ENCODE measurements at regions not wholly inside any gene's neighbourhood (a gene's known extent, or its start where the extent isn't known, plus 50 kb on each side); places are given as distances from the start of the nearest gene placed in this dataset.

- TF ChIP-seq TBL1XR1 (IDR thresholded peaks at IDR 0.05; ENCODE audit: low read depth, low read length) (no peak), ZNF384 (IDR thresholded peaks at IDR 0.05; ENCODE audit: borderline replicate concordance, low read depth, low read length) (no peak), SIN3A (IDR thresholded peaks at IDR 0.05; ENCODE audit: low read depth, low read length) (no peak)
Observed at GRCh38 chr10:9060314-9060713, 1005.8 kb downstream of the GATA3 start (continued).

DNA sequence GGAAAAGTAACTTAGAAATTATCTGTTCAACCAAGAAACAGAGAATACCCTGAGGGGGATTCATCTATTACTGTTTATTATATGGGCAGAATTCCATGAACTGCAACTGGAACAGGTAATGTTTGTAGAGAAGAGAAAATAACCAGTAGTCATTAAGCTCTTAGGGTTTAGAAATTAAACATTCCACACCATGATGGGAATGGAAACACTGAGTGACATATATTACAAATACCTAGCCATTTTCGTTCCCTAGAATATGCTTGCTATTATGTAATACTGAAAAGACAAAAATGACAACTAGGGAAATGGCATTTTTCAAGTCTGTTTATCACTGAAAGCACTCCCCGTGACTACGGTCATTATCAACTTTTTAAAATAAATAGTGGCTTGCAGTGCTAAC lies 1007.4 kb downstream of the GATA3 start:
- H3K27ac ChIP-seq (ENCODE audit: control insufficient read depth, insufficient read depth) = no peak overlapping the region
- H3K9me3 ChIP-seq (replicated peaks; ENCODE audit: control insufficient read depth, insufficient read depth, low read length) = no peaks in the 10 kb centered on the region
- in situ Hi-C loops (cut with MboI) (no loop called here), intact Hi-C loops (cut with micrococcal nuclease; ENCODE audit: unreplicated experiment) (no loop called here)
- ChIA-PET RAD21 (ENCODE audit: unreplicated experiment) (no interaction called here), SMC1A (ENCODE audit: uncharacterized antibody, unreplicated experiment) (no interaction called here), CTCF (no interaction called here), POLR2A (no interaction called here)
- no peak overlapping the region for H3K4me3 ChIP-seq
- H3K4me1 ChIP-seq (ENCODE audit: control insufficient read depth, insufficient read depth, low read length) = no peaks in the 10 kb centered on the region
- H4K20me1 ChIP-seq (ENCODE audit: control insufficient read depth, insufficient read depth) = no peaks in the 10 kb centered on the region
- no TSS peak for BruUV-seq (replicated peaks)
- no peaks in the 10 kb centered on the region for H3K36me3 ChIP-seq (ENCODE audit: control insufficient read depth in 2 of 2, insufficient read depth in 2 of 2, low read length in 1 of 2)
- ATAC-seq = no peak
- H3K4me2 ChIP-seq (ENCODE audit: control insufficient read depth, insufficient read depth) = no peak overlapping the region
- H3K27me3 ChIP-seq (replicated peaks in 1 of 2; ENCODE audit: control insufficient read depth in 2 of 2, insufficient read depth in 2 of 2, low read length in 1 of 2) = no peaks in the 10 kb centered on the region
- FAIRE-seq = no peak
- WGBS (ENCODE audit: insufficient coverage, insufficient replicate concordance, low lambda C conversion rate, missing lambda C conversion rate) = 35% methylated on average over 3 of the region's 3 CpGs
- TF ChIP-seq RFX5 (IDR thresholded peaks at IDR 0.05; ENCODE audit: low read depth, low read length) = no peak
- TF ChIP-seq BCLAF1 (IDR thresholded peaks at IDR 0.05) = no peak
- TF ChIP-seq POU2F2 (IDR thresholded peaks at IDR 0.05; ENCODE audit: borderline replicate concordance, low read depth, low read length) = no peak
- no peak overlapping the region for H3K9ac ChIP-seq (ENCODE audit: control insufficient read depth, insufficient read depth, low read length)
- no peak for DNase-seq (ENCODE audit: low read depth, low spot score)
- no peaks in the 10 kb centered on the region for H3K79me2 ChIP-seq (ENCODE audit: control insufficient read depth, insufficient read depth, low read length)
- H2AFZ ChIP-seq (ENCODE audit: control insufficient read depth, low read depth, low read length) = no peak overlapping the region
